Activated CD8-positive, alpha-beta memory T cell treated with anti-CD3 and anti-CD28 coated beads, Interleukin-2, amount 50 U/mL, for 4 hours (primary cell): ENCODE measurements at regions not wholly inside any gene's neighbourhood (a gene's known extent, or its start where the extent isn't known, plus 50 kb on each side); places are given as distances from the start of the nearest gene placed in this dataset.

Source experiments
- DNase-seq: peaks from one replicate; pipeline ENCODE4 v3.0.0-alpha.2; 2020

DNA sequence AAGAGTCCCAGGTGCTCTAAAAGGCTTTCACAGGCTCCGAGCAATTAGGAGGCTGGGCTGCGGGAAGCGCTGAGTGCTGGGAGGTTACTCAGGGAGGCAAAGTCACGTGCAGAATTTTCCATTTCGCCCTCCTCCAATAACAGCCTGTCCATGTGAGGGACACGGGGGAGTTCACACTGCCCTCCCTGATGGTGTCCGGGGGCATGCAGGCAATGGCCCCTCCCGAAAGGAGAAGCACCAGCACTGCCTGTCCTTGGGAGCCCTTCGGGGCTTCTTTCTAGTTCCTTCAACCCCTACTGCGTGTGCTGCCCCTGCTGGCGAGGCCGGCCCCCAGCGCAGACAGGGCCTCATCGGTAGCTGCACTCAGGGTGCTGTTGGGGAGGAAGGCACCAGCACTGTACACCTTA is 63.1 kb upstream of the HPCAL1 start:
- peak; percentile 13 for DNase-seq

DNA sequence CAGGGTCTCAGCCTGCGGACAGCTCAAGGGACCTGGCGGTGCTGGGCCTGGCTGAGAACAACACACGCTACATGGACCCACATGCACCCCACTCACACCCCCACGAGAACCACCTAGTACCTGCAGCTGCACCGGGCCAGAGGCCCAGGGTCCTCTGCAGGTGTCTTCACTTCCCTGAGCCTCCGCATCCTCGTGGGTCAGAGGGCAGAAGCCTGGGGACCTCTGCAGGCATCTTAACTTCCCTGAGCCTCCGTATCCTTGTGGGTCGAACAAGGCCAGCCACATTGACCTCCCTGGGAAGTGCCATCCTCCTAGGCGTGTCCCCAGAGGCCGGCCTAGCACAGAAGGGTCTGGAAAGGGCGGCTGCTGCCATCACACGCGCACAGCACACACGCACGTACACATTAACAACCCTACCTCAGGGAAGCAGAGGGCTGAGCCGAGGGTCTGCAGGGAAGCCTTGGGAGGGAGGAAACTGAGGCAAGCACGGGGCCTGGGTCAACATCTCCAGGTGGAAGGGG is 62.5 kb upstream of the HPCAL1 start:
- DNase-seq: no peak

DNA sequence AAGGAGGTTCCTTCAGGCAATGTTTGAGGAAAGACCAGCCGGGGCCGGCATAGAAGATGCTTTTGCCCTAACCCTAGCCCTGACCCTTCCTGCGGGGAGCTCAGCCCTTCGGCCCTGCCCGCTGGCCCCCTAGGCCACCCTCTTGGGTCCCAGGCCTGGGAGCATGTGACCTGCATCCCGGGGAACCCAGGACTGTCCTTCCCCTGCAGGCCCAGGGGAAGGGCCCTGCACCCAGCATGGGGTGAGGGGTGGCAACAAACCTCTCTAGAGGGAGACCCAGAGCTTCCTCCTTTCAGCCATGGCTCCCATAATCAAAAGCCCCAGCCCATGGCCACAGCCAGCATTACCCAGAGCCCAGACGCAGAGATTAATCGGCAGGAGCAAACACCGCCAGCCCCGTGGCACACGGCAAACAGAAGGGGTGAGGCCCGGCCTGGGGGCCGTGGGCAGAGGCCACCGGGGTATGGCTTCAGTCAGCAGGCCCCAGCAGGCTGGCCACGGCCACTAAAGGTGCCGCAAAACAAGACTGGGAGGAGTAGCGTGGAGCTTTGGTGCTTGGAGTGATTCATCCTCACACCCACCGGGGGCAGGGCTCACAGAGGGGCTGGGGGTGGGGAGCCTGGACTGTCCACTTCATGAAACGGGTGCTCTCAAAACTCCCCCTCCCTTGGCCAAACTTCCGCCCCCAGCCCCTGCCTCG is 61.6 kb upstream of the HPCAL1 start:
- peak; percentile 6 for DNase-seq

DNA sequence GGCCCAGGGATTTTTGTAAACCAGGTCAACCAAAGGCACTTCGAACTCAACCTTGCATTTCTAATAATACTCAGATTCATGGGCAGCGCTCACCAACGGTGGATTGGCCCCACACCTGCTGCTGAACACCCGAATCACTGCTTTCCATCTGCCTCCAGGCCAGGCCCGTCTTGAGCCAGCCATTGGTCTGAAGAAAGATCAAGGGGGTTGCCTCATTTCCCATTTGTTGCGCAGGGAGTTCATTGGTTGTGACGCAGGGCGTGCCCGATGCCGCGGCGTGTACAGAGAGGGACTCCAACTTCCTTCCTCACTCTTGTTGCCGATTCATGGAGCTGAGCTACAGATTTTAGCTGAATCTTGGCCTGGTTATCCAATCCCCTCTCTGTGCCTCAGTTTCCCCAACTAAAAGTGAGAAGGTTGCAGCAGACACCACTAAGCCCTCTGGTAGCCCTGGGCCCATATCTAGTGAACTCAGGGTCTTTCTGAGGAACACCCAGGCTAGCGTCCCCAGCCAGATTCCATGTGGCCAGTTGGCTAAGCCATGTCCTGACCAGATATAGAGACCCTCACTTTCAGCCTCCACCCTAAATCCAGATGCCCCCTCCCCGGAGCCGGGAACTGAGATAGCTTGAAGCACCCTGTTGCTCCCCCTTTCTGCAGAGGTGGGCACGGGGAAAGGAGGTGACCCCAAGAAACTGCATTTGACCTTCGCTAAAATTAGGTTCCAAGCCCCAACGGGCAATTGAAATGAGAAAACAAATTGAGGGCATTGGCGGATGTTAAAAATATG is 60.9 kb upstream of the HPCAL1 start:
- DNase-seq: peak; percentile 4

DNA sequence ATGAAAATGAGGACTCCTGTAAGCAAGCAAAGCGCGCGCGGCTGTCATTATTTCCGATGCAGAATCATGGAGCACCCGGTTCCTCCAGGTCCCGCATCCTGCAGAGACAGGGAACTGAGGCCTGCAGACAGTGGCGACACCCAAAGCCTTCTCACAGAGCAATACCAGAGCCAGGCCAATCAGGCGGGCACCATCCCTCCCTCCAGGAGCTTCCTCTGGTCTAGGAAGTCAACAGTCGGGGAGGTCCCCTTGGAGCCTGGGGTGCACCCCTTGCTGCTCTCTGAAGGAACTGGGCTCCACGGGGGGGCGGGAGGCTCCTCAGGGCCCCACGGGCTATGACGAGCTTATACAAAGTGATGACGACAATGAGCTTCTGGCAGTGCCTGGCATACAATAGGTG is 60.3 kb upstream of the HPCAL1 start:
- peak; percentile 11 for DNase-seq

DNA sequence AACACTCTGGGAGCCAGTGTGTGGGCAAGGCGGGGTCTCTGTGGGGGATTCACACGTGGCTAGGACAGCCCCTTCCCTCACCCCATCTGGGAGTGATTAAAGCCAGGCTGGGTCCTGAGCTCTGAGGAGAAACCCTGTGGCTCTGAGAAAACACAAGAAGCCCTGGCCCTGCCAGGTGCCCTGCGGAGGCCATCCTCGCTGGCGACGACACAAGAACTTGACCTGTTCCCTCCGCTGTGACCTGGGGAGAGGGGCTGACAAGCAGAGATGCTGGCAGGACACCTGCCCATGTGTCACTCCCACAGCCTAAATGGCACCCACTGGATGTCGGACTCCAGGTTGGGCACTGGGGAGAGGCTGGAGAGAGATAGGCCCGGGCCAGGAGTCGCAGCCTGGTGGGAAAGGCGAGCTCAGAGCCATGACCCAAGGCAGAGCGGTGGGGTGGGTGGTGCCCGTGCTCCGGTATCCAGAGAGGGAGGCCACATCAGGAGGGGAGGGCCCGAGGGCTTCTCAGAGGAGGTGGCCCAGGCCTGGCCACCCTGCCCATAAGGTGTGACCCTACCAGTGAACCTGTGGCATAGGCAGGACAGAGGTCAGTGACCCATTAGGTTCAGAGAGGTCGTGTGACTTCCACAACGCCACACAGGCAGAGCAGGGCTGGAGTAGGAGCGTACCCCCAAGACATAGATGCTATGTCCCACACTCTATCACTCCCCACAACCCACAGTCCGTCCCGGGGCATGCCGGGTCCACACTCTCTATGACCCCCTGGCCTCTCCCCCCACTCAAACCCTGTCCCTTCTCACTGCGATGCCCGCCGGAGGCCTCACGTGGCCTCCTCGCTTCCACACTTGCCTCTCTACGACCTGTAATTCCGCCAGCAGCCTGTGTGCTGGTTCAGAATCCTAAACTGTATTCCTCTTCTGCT is 59.4 kb upstream of the HPCAL1 start:
- DNase-seq: peak; percentile 11

DNA sequence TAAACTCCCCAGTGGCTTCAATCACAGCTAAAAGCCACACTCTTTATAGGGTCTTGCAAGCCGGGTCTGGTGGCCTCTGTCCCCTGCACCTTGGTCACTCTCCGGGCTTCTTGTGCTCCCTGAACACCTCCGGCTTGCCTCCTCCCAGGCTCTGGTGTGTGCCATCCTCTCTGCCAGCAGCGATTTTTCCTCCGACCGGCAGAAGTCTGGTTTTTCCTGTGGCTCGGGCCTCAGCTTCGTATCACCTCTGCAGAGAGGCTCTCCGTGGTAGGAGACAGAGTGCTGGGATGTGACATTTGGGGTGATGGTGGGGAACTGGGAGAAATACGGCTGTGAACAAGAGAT is 58.8 kb upstream of the HPCAL1 start:
- peak; percentile 4 for DNase-seq

DNA sequence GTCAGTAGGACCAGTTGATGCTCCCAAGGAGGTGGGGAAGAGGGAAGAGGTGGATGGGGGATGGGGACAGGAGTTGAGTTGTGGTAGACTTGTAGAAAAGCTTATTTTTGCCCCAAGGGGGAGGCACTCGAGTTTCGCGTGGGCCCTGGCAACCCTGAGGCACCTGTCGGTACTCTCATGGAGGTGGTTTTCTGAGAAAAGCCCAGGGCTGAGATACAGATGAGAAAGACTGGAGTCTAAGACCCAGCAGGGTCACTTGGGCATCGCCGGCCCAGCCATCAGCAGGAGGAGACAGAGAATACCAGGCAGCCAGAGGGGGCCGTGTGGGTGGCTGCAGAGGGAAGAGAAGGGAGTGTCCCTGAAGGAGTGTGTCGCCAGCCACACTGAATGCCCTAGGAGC is 57.7 kb upstream of the HPCAL1 start:
- DNase-seq: peak; percentile 5

DNA sequence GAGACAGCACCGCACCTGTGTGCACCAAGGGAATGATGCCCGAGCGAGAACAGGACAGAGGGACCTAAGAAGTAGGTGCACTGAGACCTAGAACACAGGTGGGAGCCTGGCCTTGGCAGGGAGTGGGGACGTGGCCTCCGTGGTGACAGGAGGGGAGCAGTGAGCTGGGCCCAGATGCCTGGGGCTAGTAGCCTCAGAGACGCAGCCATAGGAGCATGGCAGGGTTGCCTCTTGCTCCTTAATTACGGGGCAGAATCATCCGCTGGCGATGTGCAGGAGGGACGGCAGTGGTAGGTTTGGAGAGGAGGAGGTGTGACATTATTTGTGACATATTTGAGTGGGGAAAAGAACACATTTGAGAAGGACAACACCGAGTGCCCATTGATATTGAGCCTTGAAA is 57.0 kb upstream of the HPCAL1 start:
- peak; percentile 4 for DNase-seq

DNA sequence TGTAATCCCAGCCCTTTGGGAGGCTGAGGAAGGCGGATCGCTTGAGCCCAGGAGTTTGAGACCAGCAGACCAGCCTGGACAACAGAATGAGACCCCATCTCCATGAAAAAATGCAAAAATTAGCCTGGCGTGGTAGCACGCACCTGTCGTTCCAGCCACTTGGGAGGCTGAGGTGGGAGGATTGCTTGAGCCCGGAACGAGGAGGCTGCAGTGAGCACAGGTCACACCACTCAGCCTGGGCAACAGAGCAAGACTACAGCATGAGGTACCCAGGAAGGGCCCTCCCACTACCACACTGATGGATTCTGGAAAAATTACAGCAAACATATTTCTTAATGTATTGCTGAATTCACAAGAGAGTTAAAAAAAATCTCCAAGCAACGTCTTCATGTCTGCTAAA is 56.3 kb upstream of the HPCAL1 start:
- no peak for DNase-seq

DNA sequence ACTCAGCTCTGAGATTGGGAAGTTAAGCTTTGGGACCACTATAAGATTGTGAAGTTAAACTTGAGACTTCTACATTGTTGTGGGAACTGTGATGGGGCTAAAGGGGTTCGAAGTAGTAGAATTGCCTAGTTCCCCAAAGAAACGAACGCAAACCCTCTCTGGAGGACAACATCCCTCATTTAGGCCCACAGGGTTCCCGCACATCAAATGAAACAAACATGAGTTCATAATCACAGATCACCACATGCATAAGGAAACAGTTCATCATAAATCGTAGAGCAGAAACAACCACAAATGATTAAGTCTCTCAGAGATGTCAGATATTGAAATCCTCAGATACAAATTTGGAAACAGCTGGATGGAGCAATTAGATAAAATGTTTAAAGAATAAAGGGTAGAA is 55.9 kb upstream of the HPCAL1 start:
- no peak for DNase-seq

DNA sequence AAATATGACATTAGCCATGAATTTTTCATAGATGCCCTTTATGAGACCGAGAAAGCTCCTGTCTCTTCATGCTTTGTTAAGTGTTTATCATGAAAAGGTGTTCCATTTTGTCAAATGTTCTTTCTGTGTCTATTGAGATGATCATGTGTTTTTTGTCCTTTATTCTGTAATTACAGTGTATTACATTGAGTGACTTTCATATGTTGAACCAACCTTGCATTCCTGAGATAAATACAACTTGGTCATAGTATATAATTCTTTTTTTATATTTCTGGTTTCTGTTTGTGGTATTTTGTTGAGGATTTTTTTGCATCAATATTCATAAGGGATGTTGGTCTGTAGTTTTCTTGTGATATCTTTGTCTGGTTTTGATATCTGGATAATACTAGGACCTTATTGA is 52.9 kb upstream of the HPCAL1 start:
- no peak for DNase-seq

DNA sequence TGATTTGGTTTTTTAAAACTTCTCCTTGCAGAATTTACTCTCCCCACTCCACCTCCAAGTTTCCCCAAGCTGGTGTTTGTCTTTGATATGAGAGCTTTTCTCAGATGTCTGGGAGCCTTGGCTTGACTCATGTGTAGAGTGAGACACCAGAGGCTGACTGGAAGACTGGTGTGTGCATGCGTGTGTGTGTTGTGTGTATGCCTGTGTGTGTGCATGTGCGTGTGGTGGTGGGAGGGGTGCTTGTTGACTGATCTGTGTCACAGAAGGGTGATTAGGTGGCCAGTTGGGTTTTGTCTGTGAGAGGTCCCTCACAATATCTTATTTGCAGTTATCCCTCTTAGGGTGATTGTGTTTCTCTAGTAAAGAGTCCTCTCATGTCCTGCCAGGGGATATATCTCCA is 50.5 kb upstream of the HPCAL1 start:
- DNase-seq: peak; percentile 3

DNA sequence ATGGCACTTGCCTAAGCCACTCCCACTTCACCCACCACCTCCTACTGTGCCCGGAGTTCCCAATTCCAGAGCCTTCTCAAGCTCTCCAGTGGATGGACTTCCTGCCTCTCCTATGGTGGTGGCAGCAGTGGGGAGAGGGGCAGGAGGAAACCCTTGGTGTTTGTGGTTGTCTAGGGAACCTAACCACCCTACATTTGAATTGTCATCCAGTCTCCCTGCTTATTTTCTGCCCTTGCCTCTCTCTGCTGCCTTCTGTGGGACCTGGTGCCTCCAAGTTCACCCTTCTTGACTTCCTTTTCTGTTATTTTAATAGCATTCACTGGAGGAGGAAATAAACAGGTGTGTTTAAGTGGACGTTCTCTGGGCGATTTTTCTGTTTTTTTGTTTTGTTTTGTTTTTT is 50.0 kb upstream of the HPCAL1 start:
- no peak for DNase-seq
